Liver (tissue), 8 donors: ENCODE measurements at regions not wholly inside any gene's neighbourhood (a gene's known extent, or its start where the extent isn't known, plus 50 kb on each side); places are given as distances from the start of the nearest gene placed in this dataset.

Experiments
- DNase-seq: peaks from one replicate; pipeline ENCODE4 v3.0.0-alpha.2; 2017; ENCODE audit warnings: low spot score
- H3K27ac ChIP-seq, 2 donors: one replicate each; pipeline ENCODE4 v1.7.0; 2013; ENCODE audit warnings: inconsistent platforms in 2 of 2, low read length in 2 of 2, control low read depth in 1 of 2, low read depth in 1 of 2, mild to moderate bottlenecking in 1 of 2
- H3K27me3 ChIP-seq, 4 donors: one replicate each; pipeline versions ENCODE4 v1.6.1 to v1.7.0; 2013; ENCODE audit warnings: low read length in 3 of 4, inconsistent platforms in 1 of 4, mild to moderate bottlenecking in 1 of 4, moderate library complexity in 1 of 4; ENCODE audit not compliant: control insufficient read depth in 4 of 4, insufficient read depth in 4 of 4
- H3K36me3 ChIP-seq, 4 donors: one replicate each; pipeline versions ENCODE4 v1.6.1 to v1.7.0; 2013; ENCODE audit warnings: low read length in 3 of 4, mild to moderate bottlenecking in 3 of 4, low read depth in 1 of 4, moderate library complexity in 1 of 4; ENCODE audit not compliant: control insufficient read depth in 4 of 4, insufficient read depth in 3 of 4
- H3K4me1 ChIP-seq, 4 donors: one replicate each; pipeline versions ENCODE4 v1.6.1 to v1.7.0; 2013; ENCODE audit warnings: low read length in 3 of 4, mild to moderate bottlenecking in 3 of 4, moderate library complexity in 1 of 4; ENCODE audit not compliant: control insufficient read depth in 4 of 4, insufficient read depth in 4 of 4
- H3K4me3 ChIP-seq, 3 donors: one replicate each; pipeline versions ENCODE4 v1.6.1 to v1.7.0; 2013; ENCODE audit warnings: low read length in 3 of 3, control low read depth in 1 of 3, low read depth in 1 of 3, mild to moderate bottlenecking in 1 of 3
- H3K9ac ChIP-seq, 2 donors: one replicate each; pipeline ENCODE4 v1.7.0; 2013; ENCODE audit warnings: low read length in 2 of 2, mild to moderate bottlenecking in 2 of 2, moderate library complexity in 2 of 2, control low read depth in 1 of 2, low read depth in 1 of 2
- H3K9me3 ChIP-seq, 4 donors: one replicate each; pipeline versions ENCODE4 v1.6.1 to v1.7.0; 2013; ENCODE audit warnings: low read length in 3 of 4; ENCODE audit not compliant: control insufficient read depth in 4 of 4
- ATF3 ChIP-seq: IDR thresholded peaks from 2 replicates; pipeline ENCODE4 v1.6.1; 2016; ENCODE audit warnings: antibody characterized with exemption
- CTCF ChIP-seq: fragments of 150-350 bp; IDR thresholded peaks from 2 replicates; pipeline ENCODE4 v1.5.1; 2017; ENCODE audit warnings: improper control_type of control experiment, low read depth, low read length; ENCODE audit not compliant: missing input control
- FOXA1 ChIP-seq: IDR thresholded peaks from 2 replicates; pipeline ENCODE4 v1.6.1; 2016; ENCODE audit warnings: antibody characterized with exemption
- FOXA2 ChIP-seq: IDR thresholded peaks from 2 replicates; pipeline ENCODE4 v1.6.1; 2016; ENCODE audit warnings: antibody characterized with exemption
- GABPA ChIP-seq, 2 donors: IDR thresholded peaks in 1 of 2; conservative IDR thresholded peaks in 1 of 2; 2 replicates each; pipeline ENCODE4 v1.6.1; 2016; ENCODE audit warnings: antibody characterized with exemption in 2 of 2, mild to moderate bottlenecking in 1 of 2, moderate library complexity in 1 of 2
- HNF4A ChIP-seq, 2 donors: conservative IDR thresholded peaks; 2 replicates each; pipeline ENCODE4 v1.6.1; 2016; ENCODE audit warnings: antibody characterized with exemption in 2 of 2, mild to moderate bottlenecking in 2 of 2
- HNF4G ChIP-seq: IDR thresholded peaks from 2 replicates; pipeline ENCODE4 v1.6.1; 2016; ENCODE audit warnings: antibody characterized with exemption
- JUND ChIP-seq, 2 donors: IDR thresholded peaks; 2 replicates each; pipeline ENCODE4 v1.6.1; 2016; ENCODE audit warnings: antibody characterized with exemption in 2 of 2
- RAD21 ChIP-seq, 2 donors: IDR thresholded peaks; 2 replicates each; pipeline ENCODE4 v1.6.1; 2016; ENCODE audit warnings: antibody characterized with exemption in 2 of 2, mild to moderate bottlenecking in 2 of 2
- RXRA ChIP-seq, 2 donors: IDR thresholded peaks; 2 replicates each; pipeline ENCODE4 v1.6.1; 2017 to 2018; ENCODE audit warnings: antibody characterized with exemption in 2 of 2, mild to moderate bottlenecking in 1 of 2
- SP1 ChIP-seq: IDR thresholded peaks from 2 replicates; pipeline ENCODE4 v1.6.1; 2018; ENCODE audit warnings: antibody characterized with exemption, mild to moderate bottlenecking
- TAF1 ChIP-seq: conservative IDR thresholded peaks from 2 replicates; pipeline ENCODE4 v1.6.1; 2016; ENCODE audit warnings: antibody characterized with exemption, mild to moderate bottlenecking
- WGBS: extraction: QIAGEN DNeasy Blood & Tissue Kit; methylation state at CpG from one replicate; pipeline ENCODE4 v1.1.7; 2013; 5-methylcytosine and 5-hydroxymethylcytosine counted together
- TF ChIP-seq, protein P1 (sequence below): IDR thresholded peaks from 2 replicates; pipeline ENCODE4 v1.6.1; 2016; ENCODE audit warnings: antibody characterized with exemption, mild to moderate bottlenecking
- TF ChIP-seq, protein P2 (sequence below): IDR thresholded peaks from 2 replicates; pipeline ENCODE4 v1.6.1; 2016; ENCODE audit warnings: antibody characterized with exemption
- donor health status: healthy.
- donor health status: healthy.
- donor health status: healthy.
- donor health status: healthy.
- donor health status: healthy.

DNA sequence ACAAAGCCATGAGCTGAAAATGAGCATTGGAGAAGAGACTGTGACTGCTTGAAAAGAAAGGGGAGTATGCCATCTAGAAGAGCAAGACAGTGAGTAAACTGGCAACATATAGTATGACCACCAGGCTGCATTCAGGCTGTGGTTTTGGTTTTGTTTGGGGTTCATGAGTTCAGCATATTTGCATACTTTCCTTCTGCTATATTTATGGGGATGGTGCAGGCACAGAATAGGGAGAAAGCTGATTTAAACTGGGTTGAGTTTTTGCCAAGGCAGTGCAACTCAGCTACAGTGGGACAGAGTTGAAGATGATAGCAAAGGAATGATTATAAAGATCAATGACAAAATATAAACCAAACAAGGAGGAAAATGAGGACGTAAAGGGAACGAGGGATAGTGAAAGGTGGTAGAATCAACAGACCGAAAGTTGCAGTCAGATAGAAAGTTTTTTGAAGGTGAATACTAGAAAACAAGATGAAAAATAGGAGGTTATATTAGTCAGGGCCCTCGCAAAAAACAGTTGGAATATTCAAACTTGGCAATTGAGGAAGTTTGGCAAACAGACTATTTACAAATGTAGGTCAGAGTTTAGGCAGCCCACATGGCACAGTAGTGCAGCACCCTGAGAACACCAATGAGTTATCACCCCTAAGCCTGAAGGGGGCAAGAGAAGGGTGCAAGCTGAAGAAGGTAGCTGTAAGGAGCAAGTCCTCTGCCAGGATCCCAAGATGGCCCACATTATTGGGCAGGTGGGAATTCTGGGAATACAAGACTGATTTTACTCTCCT, 114.8 kb upstream of the MAP9 start (continued):
- TF ChIP-seq, protein P1, sequence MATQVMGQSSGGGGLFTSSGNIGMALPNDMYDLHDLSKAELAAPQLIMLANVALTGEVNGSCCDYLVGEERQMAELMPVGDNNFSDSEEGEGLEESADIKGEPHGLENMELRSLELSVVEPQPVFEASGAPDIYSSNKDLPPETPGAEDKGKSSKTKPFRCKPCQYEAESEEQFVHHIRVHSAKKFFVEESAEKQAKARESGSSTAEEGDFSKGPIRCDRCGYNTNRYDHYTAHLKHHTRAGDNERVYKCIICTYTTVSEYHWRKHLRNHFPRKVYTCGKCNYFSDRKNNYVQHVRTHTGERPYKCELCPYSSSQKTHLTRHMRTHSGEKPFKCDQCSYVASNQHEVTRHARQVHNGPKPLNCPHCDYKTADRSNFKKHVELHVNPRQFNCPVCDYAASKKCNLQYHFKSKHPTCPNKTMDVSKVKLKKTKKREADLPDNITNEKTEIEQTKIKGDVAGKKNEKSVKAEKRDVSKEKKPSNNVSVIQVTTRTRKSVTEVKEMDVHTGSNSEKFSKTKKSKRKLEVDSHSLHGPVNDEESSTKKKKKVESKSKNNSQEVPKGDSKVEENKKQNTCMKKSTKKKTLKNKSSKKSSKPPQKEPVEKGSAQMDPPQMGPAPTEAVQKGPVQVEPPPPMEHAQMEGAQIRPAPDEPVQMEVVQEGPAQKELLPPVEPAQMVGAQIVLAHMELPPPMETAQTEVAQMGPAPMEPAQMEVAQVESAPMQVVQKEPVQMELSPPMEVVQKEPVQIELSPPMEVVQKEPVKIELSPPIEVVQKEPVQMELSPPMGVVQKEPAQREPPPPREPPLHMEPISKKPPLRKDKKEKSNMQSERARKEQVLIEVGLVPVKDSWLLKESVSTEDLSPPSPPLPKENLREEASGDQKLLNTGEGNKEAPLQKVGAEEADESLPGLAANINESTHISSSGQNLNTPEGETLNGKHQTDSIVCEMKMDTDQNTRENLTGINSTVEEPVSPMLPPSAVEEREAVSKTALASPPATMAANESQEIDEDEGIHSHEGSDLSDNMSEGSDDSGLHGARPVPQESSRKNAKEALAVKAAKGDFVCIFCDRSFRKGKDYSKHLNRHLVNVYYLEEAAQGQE: no peak
- TF ChIP-seq FOXA2 (no peak), JUND (IDR thresholded peaks at IDR 0.05) (no peak), FOXA1 (no peak), SP1 (no peak), CTCF (no peak)

DNA sequence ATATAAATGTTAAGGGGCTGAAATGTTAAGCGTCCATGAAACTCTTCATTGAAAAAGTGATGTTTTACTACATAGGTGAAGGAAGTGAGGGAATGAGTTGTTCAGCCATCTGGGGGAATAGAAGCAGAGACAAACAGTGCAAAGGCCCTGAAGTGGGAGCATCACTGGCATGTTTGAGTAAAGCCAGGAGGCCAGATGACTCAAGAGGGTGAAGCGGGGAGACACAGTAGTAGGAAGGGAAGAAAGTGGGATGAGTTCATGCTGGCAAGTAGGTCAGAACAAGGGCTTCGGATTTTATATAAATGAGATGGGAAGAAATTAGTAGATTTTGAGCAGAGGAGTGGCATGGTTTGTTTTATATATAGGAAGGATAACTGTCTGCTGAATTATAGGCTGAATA, 112.5 kb upstream of the MAP9 start:
- H3K27me3 ChIP-seq: no peaks in the 10 kb centered on the region

DNA sequence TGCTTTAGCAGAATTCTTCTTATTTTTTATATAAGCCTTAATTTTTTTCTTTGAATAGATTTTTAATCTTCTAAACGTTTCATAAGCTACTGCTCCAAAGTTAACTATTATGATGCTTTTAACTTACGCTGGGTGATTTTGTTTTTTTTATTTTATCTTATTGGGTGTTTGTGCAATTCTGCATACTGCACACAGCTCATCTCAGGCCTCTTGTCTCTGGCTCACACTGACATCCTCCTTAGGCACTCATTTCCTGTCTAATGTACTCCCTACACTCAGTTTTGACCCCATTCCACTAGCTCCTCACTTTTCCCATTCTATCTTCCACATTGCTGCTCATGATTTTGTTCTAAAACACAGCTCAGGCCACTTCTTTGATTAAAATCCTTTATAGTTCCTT, 111.9 kb upstream of the MAP9 start:
- Histone ChIP-seq H3K27me3 (no peaks in the 10 kb centered on the region), H3K4me3 (no peak overlapping the region), H3K4me1 (peaks cover 0 to 3% (median 2%) of the 10 kb centered on the region in 4 donors), H3K9ac (no peak overlapping the region), H3K9me3 (no peaks in the 10 kb centered on the region), H3K27ac (no peak overlapping the region), H3K36me3 (no peaks in the 10 kb centered on the region)
- no peak for TF ChIP-seq TAF1
- no peak for TF ChIP-seq GABPA (IDR thresholded peaks at IDR 0.05 in 1 of 2, conservative IDR thresholded peaks at IDR 0.05 in 1 of 2)
- TF ChIP-seq CTCF: no peak
- no peak for TF ChIP-seq RXRA (IDR thresholded peaks at IDR 0.05)
- no peak for TF ChIP-seq SP1
- no peak for TF ChIP-seq RAD21 (IDR thresholded peaks at IDR 0.05)
- TF ChIP-seq, protein P1: no peak
- no peak for TF ChIP-seq HNF4A (conservative IDR thresholded peaks at IDR 0.05)
- no peak for TF ChIP-seq HNF4G
- 69% methylated on average over 2 of the region's 2 CpGs for WGBS
- DNase-seq: no peak

More for the DNA sequence above, 112.5 kb upstream of the MAP9 start:
- H3K4me3 ChIP-seq: no peak overlapping the region
- no peak overlapping the region for H3K27ac ChIP-seq
- DNase-seq: no peak
- no peak overlapping the region for H3K9ac ChIP-seq
- H3K36me3 ChIP-seq: no peaks in the 10 kb centered on the region
- peaks cover 0 to 3% (median 2%) of the 10 kb centered on the region in 4 donors for H3K4me1 ChIP-seq
- TF ChIP-seq, protein P2, sequence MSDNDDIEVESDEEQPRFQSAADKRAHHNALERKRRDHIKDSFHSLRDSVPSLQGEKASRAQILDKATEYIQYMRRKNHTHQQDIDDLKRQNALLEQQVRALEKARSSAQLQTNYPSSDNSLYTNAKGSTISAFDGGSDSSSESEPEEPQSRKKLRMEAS: no peak
- TF ChIP-seq FOXA1: no peak
- no peak for TF ChIP-seq ATF3
- TF ChIP-seq RAD21 (IDR thresholded peaks at IDR 0.05): no peak
- no peak for TF ChIP-seq SP1
- 83% methylated on average over 3 of the region's 3 CpGs for WGBS
- no peaks in the 10 kb centered on the region for H3K9me3 ChIP-seq
